IMR-90 (cell line): ENCODE measurements at regions not wholly inside any gene's neighbourhood (a gene's known extent, or its start where the extent isn't known, plus 50 kb on each side); places are given as distances from the start of the nearest gene placed in this dataset.

Source experiments
- ATAC-seq: fragments of 200-7000 bp; cut with Tn5 transposase; 2 replicates; pipeline ENCODE4 v1.9.1; 2020; ENCODE audit warnings: low read depth, mild to moderate bottlenecking, moderate library complexity
- BruUV-seq: library from RNA; stranded (reverse); fragments of 400-500 nt; replicated peaks from 2 replicates; lab custom pipeline; 2021; lab: Mats Ljungman, UMichigan
- CTCF ChIA-PET: fragments of 300-600 bp; formaldehyde crosslinking; extraction: SDS; loops from one replicate; lab custom pipeline; 2021; ENCODE audit warnings: antibody characterized with exemption; lab: Yijun Ruan, JAX
- POLR2A ChIA-PET: fragments of 300-600 bp; sonication (Branson Sonifier 250); formaldehyde crosslinking; loops from one replicate; lab custom pipeline; 2022; ENCODE audit warnings: antibody characterized with exemption; ENCODE audit not compliant: unreplicated experiment; lab: Charles Lee
- DNase-seq: peaks from one replicate; pipeline ENCODE4 v3.0.0; 2013
- H2AFZ ChIP-seq: replicated peaks from 2 replicates; pipeline ENCODE3; 2013; ENCODE audit warnings: low read length, mild to moderate bottlenecking; ENCODE audit not compliant: poor library complexity
- H2AK5ac ChIP-seq: 2 replicates; pipeline ENCODE4 v1.6.1; 2013; ENCODE audit warnings: low read depth, low read length, inconsistent platforms
- H2AK9ac ChIP-seq: replicated peaks from 2 replicates; pipeline ENCODE3; 2013; ENCODE audit warnings: mild to moderate bottlenecking, low read depth, low read length, moderate library complexity; ENCODE audit not compliant: poor library complexity
- H2BK120ac ChIP-seq: 2 replicates; pipeline ENCODE4 v1.6.1; 2013; ENCODE audit warnings: low read depth, low read length, inconsistent platforms
- H2BK15ac ChIP-seq: 3 replicates; pipeline ENCODE4 v1.6.1; 2013; ENCODE audit warnings: low read depth, low read length, inconsistent platforms
- H2BK20ac ChIP-seq: 2 replicates; pipeline ENCODE4 v1.6.1; 2013; ENCODE audit warnings: low read depth, mild to moderate bottlenecking, inconsistent platforms, low read length, moderate library complexity
- H2BK5ac ChIP-seq: 2 replicates; pipeline ENCODE4 v1.6.1; 2013; ENCODE audit warnings: mild to moderate bottlenecking, low read depth, low read length, inconsistent platforms; ENCODE audit not compliant: poor library complexity, severe bottlenecking
- H3K14ac ChIP-seq: replicated peaks from 2 replicates; pipeline ENCODE4 v1.6.1; 2013; ENCODE audit warnings: low read depth, low read length, inconsistent platforms
- H3K18ac ChIP-seq: 2 replicates; pipeline ENCODE4 v1.6.1; 2013; ENCODE audit warnings: low read depth, low read length, control low read depth
- H3K23ac ChIP-seq: 2 replicates; pipeline ENCODE4 v1.6.1; 2013; ENCODE audit warnings: low read depth, low read length, inconsistent platforms
- H3K27ac ChIP-seq: 2 replicates; pipeline ENCODE4 v1.5.1; 2013; ENCODE audit warnings: mild to moderate bottlenecking, control low read depth, low read length; ENCODE audit not compliant: insufficient read depth
- H3K27me3 ChIP-seq: 2 replicates; pipeline ENCODE4 v1.6.1; 2013; ENCODE audit warnings: low read length; ENCODE audit not compliant: control insufficient read depth, insufficient read depth
- H3K36me3 ChIP-seq: 2 replicates; pipeline ENCODE4 v1.6.1; 2013; ENCODE audit warnings: low read length, mixed read lengths; ENCODE audit not compliant: control insufficient read depth, insufficient read depth
- H3K4ac ChIP-seq: 2 replicates; pipeline ENCODE4 v1.6.1; 2013; ENCODE audit warnings: low read depth, low read length, inconsistent platforms
- H3K4me1 ChIP-seq: 2 replicates; pipeline ENCODE4 v1.6.1; 2013; ENCODE audit warnings: low read length, mixed read lengths; ENCODE audit not compliant: control insufficient read depth, insufficient read depth
- H3K4me2 ChIP-seq: 2 replicates; pipeline ENCODE4 v1.6.1; 2013; ENCODE audit warnings: low read depth, mild to moderate bottlenecking, control low read depth, low read length, moderate library complexity
- H3K4me3 ChIP-seq: 2 replicates; pipeline ENCODE4 v1.5.1; 2013; ENCODE audit warnings: low read depth, mild to moderate bottlenecking, control low read depth, low read length, moderate library complexity; ENCODE audit not compliant: insufficient read depth
- H3K56ac ChIP-seq: 2 replicates; pipeline ENCODE4 v1.6.1; 2013; ENCODE audit warnings: low read length, inconsistent platforms; ENCODE audit not compliant: insufficient read depth; ENCODE audit errors: extremely low read depth
- H3K79me1 ChIP-seq, 2 experiments: 2 replicates each; pipeline ENCODE4 v1.6.1; 2013; ENCODE audit warnings: low read length in 2 of 2, inconsistent platforms in 1 of 2, low read depth in 1 of 2
- H3K9ac ChIP-seq: 2 replicates; pipeline ENCODE4 v1.6.1; 2013; ENCODE audit warnings: low read depth, low read length, control low read depth
- H3K9me1 ChIP-seq: 2 replicates; pipeline ENCODE4 v1.6.1; 2013; ENCODE audit warnings: low read length, inconsistent platforms; ENCODE audit not compliant: insufficient read depth
- H3K9me3 ChIP-seq: 2 replicates; pipeline ENCODE4 v1.6.1; 2013; ENCODE audit warnings: low read length; ENCODE audit not compliant: control insufficient read depth, insufficient read depth
- H4K20me1 ChIP-seq: 2 replicates; pipeline ENCODE4 v1.6.1; 2013; ENCODE audit warnings: low read length, inconsistent platforms; ENCODE audit not compliant: insufficient read depth
- H4K5ac ChIP-seq: 2 replicates; pipeline ENCODE4 v1.6.1; 2013; ENCODE audit warnings: mild to moderate bottlenecking, low read depth, low read length, control low read depth
- H4K8ac ChIP-seq, 2 experiments: 2 replicates each; pipeline ENCODE4 v1.6.1; 2013; ENCODE audit warnings: low read depth in 2 of 2, low read length in 2 of 2, control low read depth in 1 of 2, inconsistent platforms in 1 of 2
- H4K91ac ChIP-seq: 2 replicates; pipeline ENCODE4 v1.6.1; 2013; ENCODE audit warnings: low read depth, low read length, inconsistent platforms; ENCODE audit not compliant: insufficient read depth
- CEBPB ChIP-seq: IDR thresholded peaks from 2 replicates; pipeline ENCODE4 v1.6.1; 2012; ENCODE audit warnings: low read depth, low read length, improper control_type of control experiment
- POLR2A ChIP-seq: IDR thresholded peaks from 2 replicates; pipeline ENCODE4 v1.6.1; 2012; ENCODE audit warnings: mild to moderate bottlenecking, low read depth, low read length
- WGBS, 2 experiments: methylation state at CpG; one replicate each; pipeline versions ENCODE4 v1.1.5 to v1.1.7; 2013; ENCODE audit warnings: missing lambda C conversion rate in 2 of 2; ENCODE audit not compliant: insufficient read length in 1 of 2; ENCODE audit errors: extremely low coverage in 2 of 2; 5-methylcytosine and 5-hydroxymethylcytosine counted together
- dilution Hi-C: fragments of 300-500 bp; cut with HindIII; formaldehyde crosslinking; loops from one replicate; pipeline ENCODE4 v1.14.3; 2018; ENCODE audit warnings: low sequenced_read_pairs; ENCODE audit not compliant: unreplicated experiment
- in situ Hi-C: fragments of 300-500 bp; cut with MboI; formaldehyde crosslinking; loops from 3 replicates; pipeline ENCODE4 v1.14.3; 2019; ENCODE audit warnings: low sequenced_read_pairs, inconsistent platforms, mixed read lengths
- intact Hi-C: fragments of 100-400 bp; cut with micrococcal nuclease; formaldehyde crosslinking; loops from 2 replicates; pipeline ENCODE4 v1.10.0; 2022
- TF ChIP-seq, protein P1 (sequence below): fragments of 150-350 bp; IDR thresholded peaks from 2 replicates; pipeline ENCODE4 v1.6.1; 2017; ENCODE audit warnings: mild to moderate bottlenecking, antibody characterized with exemption, low read length, low read depth

GRCh38 chr2:146221826-146222225 lies 1623.0 kb upstream of the ACVR2A start:
- no peak overlapping the region for H4K91ac ChIP-seq
- H3K79me1 ChIP-seq: no peaks in the 10 kb centered on the region
- no peaks in the 10 kb centered on the region for H3K27me3 ChIP-seq
- H3K56ac ChIP-seq: no peak overlapping the region
- H2AK5ac ChIP-seq: no peak overlapping the region
- no peak overlapping the region for H4K5ac ChIP-seq
- no peak for TF ChIP-seq POLR2A
- TF ChIP-seq, protein P1, sequence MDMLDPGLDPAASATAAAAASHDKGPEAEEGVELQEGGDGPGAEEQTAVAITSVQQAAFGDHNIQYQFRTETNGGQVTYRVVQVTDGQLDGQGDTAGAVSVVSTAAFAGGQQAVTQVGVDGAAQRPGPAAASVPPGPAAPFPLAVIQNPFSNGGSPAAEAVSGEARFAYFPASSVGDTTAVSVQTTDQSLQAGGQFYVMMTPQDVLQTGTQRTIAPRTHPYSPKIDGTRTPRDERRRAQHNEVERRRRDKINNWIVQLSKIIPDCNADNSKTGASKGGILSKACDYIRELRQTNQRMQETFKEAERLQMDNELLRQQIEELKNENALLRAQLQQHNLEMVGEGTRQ: no peak
- no peak for TF ChIP-seq CEBPB
- H3K4me2 ChIP-seq: no peak overlapping the region
- in situ Hi-C loops: no loop called here
- no peak overlapping the region for H2BK120ac ChIP-seq
- no peak overlapping the region for H2AK9ac ChIP-seq
- H3K9ac ChIP-seq: no peak overlapping the region
- intact Hi-C loops: no loop called here
- H3K18ac ChIP-seq: no peak overlapping the region
- H3K9me1 ChIP-seq: no peaks in the 10 kb centered on the region
- no peak overlapping the region for H4K8ac ChIP-seq
- BruUV-seq: no TSS peak
- H4K20me1 ChIP-seq: no peaks in the 10 kb centered on the region
- dilution Hi-C loops: no loop called here
- H2AFZ ChIP-seq: no peak overlapping the region
- no peaks in the 10 kb centered on the region for H3K9me3 ChIP-seq
- no CpG with 5 or more reads among the region's 2 CpGs for WGBS, 2 experiments
- no peak overlapping the region for H3K4me3 ChIP-seq
- H3K4ac ChIP-seq: no peak overlapping the region
- no peak overlapping the region for H2BK5ac ChIP-seq
- no peak overlapping the region for H3K23ac ChIP-seq
- ChIA-PET POLR2A (no interaction called here), CTCF (no interaction called here)
- no peak overlapping the region for H2BK20ac ChIP-seq
- H3K36me3 ChIP-seq: no peaks in the 10 kb centered on the region
- H2BK15ac ChIP-seq: no peak overlapping the region
- H3K4me1 ChIP-seq: no peaks in the 10 kb centered on the region
- no peak for ATAC-seq
- no peak overlapping the region for H3K27ac ChIP-seq
- DNase-seq: no peak
- H3K14ac ChIP-seq: no peak overlapping the region
